Heart left ventricle (tissue), 13 donors: ENCODE measurements at regions not wholly inside any gene's neighbourhood (a gene's known extent, or its start where the extent isn't known, plus 50 kb on each side); places are given as distances from the start of the nearest gene placed in this dataset.

Experiments used
- CTCF ChIP-seq, 12 donors: fragments of 200-600 bp; sonication (generic) in 4 of 12; IDR thresholded peaks; one replicate each; pipeline versions ENCODE4 v1.5.0 to v1.8.0; 2018 to 2022; ENCODE audit warnings: antibody characterized with exemption in 12 of 12, mild to moderate bottlenecking in 5 of 12
- POLR2A ChIP-seq, 2 donors: fragments of 450-650 bp; IDR thresholded peaks; one replicate each; pipeline ENCODE4 v1.6.1; 2017; ENCODE audit warnings: antibody characterized with exemption in 2 of 2, mild to moderate bottlenecking in 2 of 2, moderate library complexity in 2 of 2
- donor health status: ischemic (EF 13 %, LVEDD 7.1; RV severe dilation, severe dysfunction).
- donor health status: DM: no; HTN: yes; CAD: no.
- donor health status: DM: no; HTN: no; CAD: no.
- donor health status: ischemic (EF 25% LVEDD 6.9; RV normal size, moderate dysfunction).
- donor health status: ischemic (EF 25% LVEDD 5.7; RV mildly dilated, moderate dysfunction).
- donor health status: ischemic (EF 35%, LVEDD 5.7; RV mildly dilated, moderate dysfunction).
- donor health status: nonischemic (EF 11% LVEDD 7.7; RV severe dilation, severe dysfunction).
- donor health status: DM: yes; HTN: yes; CAD: no.
- donor health status: PGD.
- donor health status: ischemic (EF 29% LVEDD 5.4; RV normal size, mild dysfunction).
- donor health status: nonischemic (EF 23%, LVEDD 6.1; RV moderate dilation, normal function).

- TF ChIP-seq CTCF (IDR thresholded peaks at IDR 0.05): no peak
- no peak for TF ChIP-seq POLR2A (IDR thresholded peaks at IDR 0.05)
These were observed 182.4 kb downstream of the ASCL1 start for GRCh38 chr12:103139876-103140275.
